ENCODE measurements at regions not wholly inside any gene's neighbourhood (a gene's known extent, or its start where the extent isn't known, plus 50 kb on each side); places are given as distances from the start of the nearest gene placed in this dataset.

DNA sequence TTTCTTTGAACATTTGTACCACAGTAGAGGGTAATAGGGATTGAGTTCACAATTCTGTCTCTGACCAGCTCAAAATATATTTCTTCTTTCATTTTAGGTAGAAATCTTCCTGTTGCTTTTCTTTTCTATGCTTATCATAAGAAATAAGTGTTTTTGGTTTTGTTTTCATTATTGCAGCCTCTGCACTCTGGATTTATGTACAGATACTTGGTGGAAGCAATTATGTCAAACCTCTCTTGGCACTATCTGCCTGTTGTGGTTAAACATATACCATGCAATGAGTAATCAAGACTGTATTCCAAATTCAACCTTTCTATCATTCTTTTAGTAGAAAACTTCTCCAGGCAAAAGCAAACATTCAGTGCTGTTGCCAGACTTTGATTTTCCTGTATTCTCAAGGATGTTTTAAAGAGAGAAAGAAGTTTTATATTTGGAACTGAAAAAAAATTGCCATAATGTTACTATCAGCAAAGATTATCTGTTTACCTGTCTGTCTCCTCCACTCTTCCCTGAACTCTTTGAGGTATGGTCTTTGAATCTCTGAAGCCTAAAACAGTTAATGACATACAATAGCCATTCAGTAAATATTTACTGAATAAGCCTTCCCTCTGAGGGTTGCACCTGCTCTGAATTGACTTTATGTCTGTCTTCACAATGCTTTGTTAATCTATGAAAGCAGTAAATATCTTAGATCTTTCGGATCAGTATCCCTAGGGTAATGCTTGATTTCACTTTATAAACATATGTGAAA is 612.5 kb upstream of the PRR20A start:
- TF ChIP-seq EZH2 (IDR thresholded peaks at IDR 0.05) (no peak), POLR2AphosphoS5 (IDR thresholded peaks at IDR 0.05; ENCODE audit: borderline replicate concordance, low read depth, low read length) (no peak)
